OCI-LY3 (cell line): ENCODE measurements at regions not wholly inside any gene's neighbourhood (a gene's known extent, or its start where the extent isn't known, plus 50 kb on each side); places are given as distances from the start of the nearest gene placed in this dataset.

Experiments used
- H2AFZ ChIP-seq: fragments of 200-600, 300-600 bp; shearing (Covaris generic); 2 replicates; pipeline ENCODE4 v1.6.0; 2014; ENCODE audit warnings: antibody characterized with exemption, low read depth, low read length
- H3K27ac ChIP-seq: fragments of 200-600, 300-600 bp; sonication (generic); 2 replicates; pipeline ENCODE4 v1.5.1; 2014; ENCODE audit warnings: mild to moderate bottlenecking, low read length, moderate library complexity, mixed read lengths
- H3K27me3 ChIP-seq: fragments of 200-600, 300-600 bp; sonication (generic); 2 replicates; pipeline ENCODE4 v1.6.1; 2014; ENCODE audit warnings: low read depth, low read length, mixed read lengths
- H3K36me3 ChIP-seq: fragments of 200-600, 300-600 bp; sonication (generic); replicated peaks from 2 replicates; pipeline ENCODE3; 2014; ENCODE audit warnings: low read depth, low read length, mixed read lengths
- H3K4me1 ChIP-seq: fragments of 300-600, 200-600 bp; sonication (generic); 2 replicates; pipeline ENCODE4 v1.6.1; 2014; ENCODE audit warnings: low read length, mixed read lengths
- H3K4me2 ChIP-seq: fragments of 200-600, 300-600 bp; sonication (generic); 2 replicates; pipeline ENCODE4 v1.6.1; 2014; ENCODE audit warnings: low read length, mixed read lengths
- H3K4me3 ChIP-seq: fragments of 300-600, 200-600 bp; sonication (generic); 2 replicates; pipeline ENCODE4 v1.5.1; 2014; ENCODE audit warnings: antibody characterized with exemption, mild to moderate bottlenecking, low read length, moderate library complexity
- H3K79me2 ChIP-seq: fragments of 300-600, 200-600 bp; shearing (Covaris generic); 2 replicates; pipeline ENCODE4 v1.6.1; 2014; ENCODE audit warnings: mild to moderate bottlenecking, low read length, mixed read lengths
- H3K9ac ChIP-seq: fragments of 300-600, 200-600 bp; shearing (Covaris generic); 2 replicates; pipeline ENCODE4 v1.6.0; 2014; ENCODE audit warnings: mild to moderate bottlenecking, low read length, moderate library complexity
- H3K9me3 ChIP-seq: fragments of 200-600, 300-600 bp; shearing (Covaris generic); 2 replicates; pipeline ENCODE4 v1.6.1; 2014; ENCODE audit warnings: low read length, mixed read lengths; ENCODE audit not compliant: insufficient read depth
- H4K20me1 ChIP-seq: fragments of 200-600, 300-600 bp; sonication (generic); 2 replicates; pipeline ENCODE4 v1.6.1; 2016; ENCODE audit warnings: low read length, mixed read lengths; ENCODE audit not compliant: insufficient read depth
- CTCF ChIP-seq: fragments of 200-600, 300-600 bp; sonication (generic); IDR thresholded peaks from 2 replicates; pipeline ENCODE4 v1.5.1; 2014; ENCODE audit warnings: antibody characterized with exemption, low read length, low read depth
- EZH2phosphoT487 ChIP-seq: fragments of 200-600 bp; shearing (Covaris generic); IDR thresholded peaks from 2 replicates; pipeline ENCODE4 v1.6.1; 2018; ENCODE audit warnings: antibody characterized with exemption, mixed run types, low read depth

DNA sequence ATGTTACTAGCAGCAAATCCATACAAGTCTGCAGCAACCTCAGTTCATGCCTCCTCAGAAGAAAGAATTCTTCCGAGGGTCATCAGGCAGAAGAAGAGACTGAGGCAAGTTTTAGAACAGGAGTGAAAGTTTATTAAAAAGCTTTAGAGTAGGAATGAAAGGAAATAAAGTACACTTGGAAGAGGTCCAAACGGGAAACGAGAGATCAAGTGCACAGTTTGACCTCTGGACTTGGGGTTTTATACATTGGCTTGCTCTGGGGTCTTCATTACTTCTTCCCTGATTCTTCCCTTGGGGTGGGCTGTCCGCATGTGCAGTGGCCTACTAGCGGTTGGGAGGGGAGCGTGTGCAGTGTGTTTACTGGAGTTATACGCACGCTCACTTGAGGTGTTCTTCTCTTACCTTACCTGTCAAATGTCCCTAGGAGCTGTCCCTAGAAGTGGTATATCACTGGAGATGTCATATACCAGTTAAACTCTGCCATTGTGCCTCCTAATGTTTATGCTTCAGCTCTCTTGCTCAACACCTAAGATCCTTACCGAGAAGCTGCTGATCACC is 372.8 kb upstream of the KITLG start:
- Histone ChIP-seq H2AFZ (no peak overlapping the region), H3K4me3 (no peak overlapping the region), H4K20me1 (no peaks in the 10 kb centered on the region), H3K27ac (no peak overlapping the region), H3K27me3 (no peaks in the 10 kb centered on the region), H3K9ac (no peak overlapping the region), H3K4me1 (no peaks in the 10 kb centered on the region), H3K36me3 (no peaks in the 10 kb centered on the region), H3K9me3 (no peaks in the 10 kb centered on the region), H3K79me2 (no peaks in the 10 kb centered on the region), H3K4me2 (no peak overlapping the region)
- TF ChIP-seq EZH2phosphoT487 (no peak), CTCF (no peak)

DNA sequence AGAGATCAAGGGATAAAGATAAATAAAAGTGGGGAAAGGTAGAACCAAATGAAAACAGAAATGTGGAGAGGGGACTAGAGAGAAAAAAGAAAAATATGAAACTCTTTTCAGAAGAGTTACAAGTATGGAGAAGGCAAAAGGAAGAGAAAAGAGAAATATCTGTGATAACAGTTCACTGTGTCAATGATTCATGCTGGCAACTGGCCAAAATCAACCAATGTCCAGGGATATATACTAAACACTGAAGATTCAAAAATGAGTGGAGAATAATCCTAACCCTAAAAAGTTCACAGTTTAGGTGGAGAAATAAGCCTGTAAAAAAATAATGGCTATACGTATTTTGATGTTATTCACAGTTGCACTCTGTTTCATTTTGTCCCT is 372.3 kb upstream of the KITLG start:
- Histone ChIP-seq H3K4me1 (no peaks in the 10 kb centered on the region), H4K20me1 (no peaks in the 10 kb centered on the region), H3K79me2 (no peaks in the 10 kb centered on the region), H3K27me3 (no peaks in the 10 kb centered on the region), H3K36me3 (no peaks in the 10 kb centered on the region), H2AFZ (no peak overlapping the region), H3K9me3 (no peaks in the 10 kb centered on the region), H3K4me3 (no peak overlapping the region), H3K9ac (no peak overlapping the region), H3K27ac (no peak overlapping the region), H3K4me2 (no peak overlapping the region)
- TF ChIP-seq EZH2phosphoT487: no peak
- no peak for TF ChIP-seq CTCF

DNA sequence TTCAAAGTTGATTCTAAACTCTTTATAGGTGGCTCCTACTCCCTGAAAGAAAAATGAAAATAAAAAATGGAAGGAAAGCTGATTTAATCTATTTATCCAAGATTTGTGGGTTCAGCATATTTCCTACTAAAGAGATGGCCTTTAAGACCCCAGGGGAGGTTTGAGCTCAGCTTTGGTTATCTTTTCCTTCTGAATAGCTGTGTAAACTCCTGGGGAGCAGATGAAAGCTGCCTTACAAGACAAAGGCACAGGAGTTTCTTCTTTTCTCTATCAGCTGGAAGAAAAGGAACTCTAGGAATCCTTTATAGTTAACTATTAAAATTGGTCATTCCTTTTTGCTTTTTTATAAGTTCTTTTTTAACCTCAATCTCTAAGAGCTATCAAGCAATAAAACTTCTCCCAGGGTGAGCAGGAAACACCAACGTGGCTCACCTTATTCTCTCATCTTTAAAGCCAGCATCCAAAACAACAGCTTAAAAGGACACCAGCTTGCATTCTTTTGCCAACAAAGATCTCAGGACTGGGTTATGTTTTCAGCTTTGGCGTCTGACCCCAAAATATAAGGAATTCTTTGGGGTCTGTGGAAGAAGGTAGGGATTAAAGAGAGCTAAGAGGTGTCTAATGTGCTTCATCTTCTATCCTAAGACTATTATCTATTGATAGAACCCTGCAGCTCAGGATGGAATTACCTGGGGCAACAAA is 371.7 kb upstream of the KITLG start:
- no peak overlapping the region for H3K4me2 ChIP-seq
- no peak overlapping the region for H2AFZ ChIP-seq
- H4K20me1 ChIP-seq: no peaks in the 10 kb centered on the region
- H3K9ac ChIP-seq: no peak overlapping the region
- H3K36me3 ChIP-seq: no peaks in the 10 kb centered on the region
- no peaks in the 10 kb centered on the region for H3K4me1 ChIP-seq
- no peaks in the 10 kb centered on the region for H3K27me3 ChIP-seq
- no peak overlapping the region for H3K27ac ChIP-seq
- H3K79me2 ChIP-seq: no peaks in the 10 kb centered on the region
- no peak overlapping the region for H3K4me3 ChIP-seq
- no peaks in the 10 kb centered on the region for H3K9me3 ChIP-seq
- TF ChIP-seq EZH2phosphoT487: no peak
- no peak for TF ChIP-seq CTCF

DNA sequence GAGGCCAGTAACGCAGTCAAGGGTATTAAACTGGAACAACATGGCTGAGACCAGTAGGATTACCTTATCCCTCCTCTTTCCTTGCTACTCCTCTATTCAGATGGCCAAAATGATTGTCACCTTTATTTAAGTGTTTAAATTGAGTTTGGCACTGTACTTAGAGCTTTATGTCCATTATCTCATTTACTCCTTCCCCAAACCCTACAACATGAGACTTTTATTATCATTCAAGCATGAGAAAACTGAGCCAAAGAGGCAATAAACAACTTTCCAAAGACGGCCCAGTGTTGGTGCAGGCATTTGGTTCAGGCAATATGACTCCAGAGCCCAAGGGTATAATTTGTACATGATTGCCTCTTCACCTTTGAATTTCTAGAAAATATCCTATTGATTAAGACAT is 370.9 kb upstream of the KITLG start:
- TF ChIP-seq EZH2phosphoT487 (no peak), CTCF (no peak)
- no peaks in the 10 kb centered on the region for H4K20me1 ChIP-seq
- H3K9me3 ChIP-seq: no peaks in the 10 kb centered on the region
- no peak overlapping the region for H2AFZ ChIP-seq
- H3K4me2 ChIP-seq: no peak overlapping the region
- H3K36me3 ChIP-seq: no peaks in the 10 kb centered on the region
- no peak overlapping the region for H3K9ac ChIP-seq
- no peak overlapping the region for H3K4me3 ChIP-seq
- no peaks in the 10 kb centered on the region for H3K79me2 ChIP-seq
- H3K27me3 ChIP-seq: no peaks in the 10 kb centered on the region
- no peaks in the 10 kb centered on the region for H3K4me1 ChIP-seq
- no peak overlapping the region for H3K27ac ChIP-seq
